ENCODE measurements at regions not wholly inside any gene's neighbourhood (a gene's known extent, or its start where the extent isn't known, plus 50 kb on each side); places are given as distances from the start of the nearest gene placed in this dataset.

DNA sequence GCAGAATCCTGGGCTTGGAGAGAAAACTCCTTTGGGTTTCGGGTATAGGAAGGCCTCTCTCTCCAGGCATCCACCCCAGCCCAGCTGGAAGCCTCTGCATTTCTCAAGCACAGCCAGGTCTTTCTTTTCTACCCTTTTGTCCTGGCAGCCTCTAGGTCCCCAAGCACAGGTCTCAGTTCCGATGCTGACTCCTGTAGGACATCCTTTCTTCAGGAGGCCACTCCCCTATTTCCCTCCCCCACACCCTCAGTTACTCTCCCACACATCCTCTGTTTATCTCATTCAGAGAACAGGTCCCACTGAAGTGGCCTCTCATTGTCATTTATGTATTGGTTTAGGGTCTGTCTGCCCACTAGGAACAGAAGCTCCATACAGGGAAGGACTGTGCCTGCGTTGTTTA is 352.6 kb downstream of the VRK1 start:
- intact Hi-C loops (cut with DNase I): no loop called here
- H3K4me3 ChIP-seq (ENCODE audit: low read length in 3 of 3): no peak overlapping the region
- no peaks in the 10 kb centered on the region for H3K4me1 ChIP-seq (ENCODE audit: control insufficient read depth in 2 of 3, insufficient read depth in 2 of 3, low read depth in 1 of 3, low read length in 3 of 3)
- no peaks in the 10 kb centered on the region for H3K36me3 ChIP-seq (ENCODE audit: control insufficient read depth in 2 of 3, insufficient read depth in 3 of 3, low read length in 3 of 3)
- H3K27me3 ChIP-seq (ENCODE audit: control insufficient read depth, insufficient read depth, low read length): no peaks in the 10 kb centered on the region
- TF ChIP-seq CTCF (IDR thresholded peaks at IDR 0.05; ENCODE audit: borderline replicate concordance, extremely low read depth, insufficient read depth): no peak
- FAIRE-seq (no peak), DNase-seq (no peak)
- no peak overlapping the region for H3K9ac ChIP-seq (ENCODE audit: low read length in 3 of 3)
- no peak overlapping the region for H3K27ac ChIP-seq (ENCODE audit: low read depth in 2 of 2, low read length in 2 of 2)
- H3K9me3 ChIP-seq (ENCODE audit: control insufficient read depth in 2 of 3, insufficient read depth in 1 of 3, low read length in 3 of 3): no peaks in the 10 kb centered on the region

GRCh38 chr14:97153527-97153926 is 356.3 kb downstream of the VRK1 start:
- DNase-seq: no peak
- Histone ChIP-seq H3K4me1 (ENCODE audit: control insufficient read depth in 2 of 3, insufficient read depth in 2 of 3, low read depth in 1 of 3, low read length in 3 of 3) (no peaks in the 10 kb centered on the region), H3K27me3 (ENCODE audit: control insufficient read depth, insufficient read depth, low read length) (no peaks in the 10 kb centered on the region), H3K27ac (ENCODE audit: low read depth in 2 of 2, low read length in 2 of 2) (no peak overlapping the region), H3K9me3 (ENCODE audit: control insufficient read depth in 2 of 3, insufficient read depth in 1 of 3, low read length in 3 of 3) (no peaks in the 10 kb centered on the region), H3K9ac (ENCODE audit: low read length in 3 of 3) (no peak overlapping the region), H3K36me3 (ENCODE audit: control insufficient read depth in 2 of 3, insufficient read depth in 3 of 3, low read length in 3 of 3) (no peaks in the 10 kb centered on the region), H3K4me3 (ENCODE audit: low read length in 3 of 3) (no peak overlapping the region)
- intact Hi-C loops (cut with DNase I): no loop called here
- TF ChIP-seq CTCF (IDR thresholded peaks at IDR 0.05; ENCODE audit: borderline replicate concordance, extremely low read depth, insufficient read depth): no peak
- no peak for FAIRE-seq

GRCh38 chr14:97155320-97155719 is 358.1 kb downstream of the VRK1 start:
- Histone ChIP-seq H3K9ac (ENCODE audit: low read length in 3 of 3) (no peak overlapping the region), H3K9me3 (ENCODE audit: control insufficient read depth in 2 of 3, insufficient read depth in 1 of 3, low read length in 3 of 3) (no peaks in the 10 kb centered on the region), H3K27me3 (ENCODE audit: control insufficient read depth, insufficient read depth, low read length) (no peaks in the 10 kb centered on the region), H3K4me3 (ENCODE audit: low read length in 3 of 3) (no peak overlapping the region), H3K36me3 (ENCODE audit: control insufficient read depth in 2 of 3, insufficient read depth in 3 of 3, low read length in 3 of 3) (no peaks in the 10 kb centered on the region), H3K27ac (ENCODE audit: low read depth in 2 of 2, low read length in 2 of 2) (no peak overlapping the region), H3K4me1 (ENCODE audit: control insufficient read depth in 2 of 3, insufficient read depth in 2 of 3, low read depth in 1 of 3, low read length in 3 of 3) (no peaks in the 10 kb centered on the region)
- no peak for TF ChIP-seq CTCF (IDR thresholded peaks at IDR 0.05; ENCODE audit: borderline replicate concordance, extremely low read depth, insufficient read depth)
- DNase-seq: no peak
- intact Hi-C loops (cut with DNase I): no loop called here
- FAIRE-seq: no peak

- Histone ChIP-seq H3K27ac (ENCODE audit: low read depth in 2 of 2, low read length in 2 of 2) (no peak overlapping the region), H3K4me3 (ENCODE audit: low read length in 3 of 3) (no peak overlapping the region), H3K36me3 (ENCODE audit: control insufficient read depth in 2 of 3, insufficient read depth in 3 of 3, low read length in 3 of 3) (no peaks in the 10 kb centered on the region), H3K9ac (ENCODE audit: low read length in 3 of 3) (no peak overlapping the region), H3K9me3 (ENCODE audit: control insufficient read depth in 2 of 3, insufficient read depth in 1 of 3, low read length in 3 of 3) (no peaks in the 10 kb centered on the region), H3K4me1 (ENCODE audit: control insufficient read depth in 2 of 3, insufficient read depth in 2 of 3, low read depth in 1 of 3, low read length in 3 of 3) (no peaks in the 10 kb centered on the region), H3K27me3 (ENCODE audit: control insufficient read depth, insufficient read depth, low read length) (no peaks in the 10 kb centered on the region)
- intact Hi-C loops (cut with DNase I): no loop called here
- TF ChIP-seq CTCF (IDR thresholded peaks at IDR 0.05; ENCODE audit: borderline replicate concordance, extremely low read depth, insufficient read depth): no peak
- DNase-seq: no peak
- FAIRE-seq: no peak
Measured at GRCh38 chr14:97155814-97156213, 358.6 kb downstream of the VRK1 start.

Measured in kidney (tissue), 13 donors.